Endodermal cell (in vitro differentiated cells): ENCODE measurements at regions not wholly inside any gene's neighbourhood (a gene's known extent, or its start where the extent isn't known, plus 50 kb on each side); places are given as distances from the start of the nearest gene placed in this dataset.
"Not testable (repeated sequence)": the region's sequence is repeated elsewhere in the genome, so short reads cannot be mapped to it uniquely, and the experiment has no call there.

Experiments
- DNase-seq: peaks from one replicate; pipeline ENCODE4 v3.0.0-alpha.2; 2017
- H3K27ac ChIP-seq: 2 replicates; pipeline ENCODE4 v1.5.1; 2013; ENCODE audit warnings: mild to moderate bottlenecking, low read depth, low read length, moderate library complexity
- H3K27me3 ChIP-seq: 2 replicates; pipeline ENCODE4 v1.6.1; 2013; ENCODE audit warnings: mild to moderate bottlenecking, low read length, moderate library complexity; ENCODE audit not compliant: insufficient read depth, control insufficient read depth, poor library complexity, severe bottlenecking
- H3K36me3 ChIP-seq: 2 replicates; pipeline ENCODE4 v1.7.0; 2013; ENCODE audit warnings: mild to moderate bottlenecking, low read length, moderate library complexity; ENCODE audit not compliant: control insufficient read depth, insufficient read depth
- H3K4me1 ChIP-seq: one replicate; pipeline ENCODE4 v1.7.0; 2013; ENCODE audit warnings: low read length; ENCODE audit not compliant: control insufficient read depth, insufficient read depth
- H3K4me3 ChIP-seq: 2 replicates; pipeline ENCODE4 v1.5.1; 2013; ENCODE audit warnings: mild to moderate bottlenecking, low read length, moderate library complexity
- H3K9ac ChIP-seq: 2 replicates; pipeline ENCODE4 v1.6.1; 2013; ENCODE audit warnings: mild to moderate bottlenecking, low read length, moderate library complexity; ENCODE audit not compliant: poor library complexity, severe bottlenecking; ENCODE audit errors: extremely low read depth
- H3K9me3 ChIP-seq: 2 replicates; pipeline ENCODE4 v1.6.1; 2013; ENCODE audit warnings: mild to moderate bottlenecking, low read length, moderate library complexity; ENCODE audit not compliant: control insufficient read depth
- H3K27ac Mint-ChIP-seq: 2 replicates; pipeline ENCODE4 v1.8.0; 2020; ENCODE audit warnings: mixed read lengths
- H3K27me3 Mint-ChIP-seq: 2 replicates; pipeline ENCODE4 v1.8.0; 2021; ENCODE audit warnings: mild to moderate bottlenecking, mixed read lengths; ENCODE audit not compliant: insufficient read depth
- H3K36me3 Mint-ChIP-seq: 2 replicates; pipeline ENCODE4 v1.8.0; 2020; ENCODE audit warnings: low read depth, mixed read lengths
- H3K4me1 Mint-ChIP-seq: 2 replicates; pipeline ENCODE4 v1.8.0; 2020; ENCODE audit warnings: mixed read lengths
- H3K4me3 Mint-ChIP-seq: 2 replicates; pipeline ENCODE4 v1.8.0; 2020; ENCODE audit warnings: mild to moderate bottlenecking, moderate library complexity, mixed read lengths
- H3K9me3 Mint-ChIP-seq: 2 replicates; pipeline ENCODE4 v1.8.0; 2020; ENCODE audit warnings: mild to moderate bottlenecking, mixed read lengths
- WGBS, 2 experiments: methylation state at CpG; one replicate each; pipeline versions ENCODE4 v1.1.5 to v1.1.7; 2013; ENCODE audit warnings: missing lambda C conversion rate in 2 of 2, mixed read lengths in 1 of 2; ENCODE audit not compliant: insufficient coverage in 1 of 2, insufficient read length in 1 of 2; 5-methylcytosine and 5-hydroxymethylcytosine counted together

DNA sequence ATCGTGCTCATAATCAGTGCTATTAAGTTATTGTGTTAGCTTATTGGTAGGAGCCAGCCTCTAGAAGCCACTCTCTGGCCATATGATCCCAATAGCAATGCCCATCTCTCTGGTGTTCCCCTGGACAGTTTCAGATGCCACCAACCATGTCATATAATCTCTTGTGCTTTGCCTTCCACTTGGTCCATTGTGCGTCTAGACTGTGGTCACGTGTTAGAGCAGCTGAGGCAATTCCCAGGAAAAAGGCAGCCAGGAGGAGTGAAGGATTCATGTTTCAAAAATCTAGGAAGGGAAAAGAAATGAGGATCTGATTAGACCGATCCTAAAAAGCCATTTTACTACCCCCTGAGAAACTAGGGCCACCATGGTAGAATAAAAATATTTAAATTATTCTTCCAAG lies 58.6 kb upstream of the AGAP9 start:
- H3K4me1 ChIP-seq, H3K4me1 Mint-ChIP-seq, H3K9ac ChIP-seq, H3K36me3 ChIP-seq, H3K27ac ChIP-seq, H3K27me3 ChIP-seq, H3K4me3 Mint-ChIP-seq, H3K9me3 Mint-ChIP-seq, H3K27ac Mint-ChIP-seq, H3K36me3 Mint-ChIP-seq, H3K9me3 ChIP-seq, DNase-seq, H3K27me3 Mint-ChIP-seq, H3K4me3 ChIP-seq: not testable (repeated sequence)
- 100% methylated on average over 1 of the region's 4 CpGs; no CpG with 5 or more reads in 1 of the 2 experiments for WGBS, 2 experiments

DNA sequence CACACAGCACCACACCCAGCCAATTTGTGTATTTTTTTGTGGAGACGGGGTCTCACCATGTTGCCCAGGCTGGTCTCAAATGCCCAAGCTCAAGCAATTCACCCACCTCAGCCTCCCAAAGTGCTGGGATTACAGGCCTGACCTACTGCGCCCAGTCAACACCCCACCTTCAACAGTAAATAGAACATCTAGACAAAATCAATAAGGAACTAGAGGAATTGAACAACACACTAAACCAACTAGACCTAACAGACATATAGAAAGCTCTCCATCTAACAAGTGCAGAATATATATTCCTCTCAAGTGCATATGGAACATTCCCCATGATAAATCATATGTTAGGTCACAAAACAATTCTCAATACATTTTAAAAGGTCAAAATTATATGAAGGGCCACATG lies 56.6 kb upstream of the AGAP9 start:
- not testable (repeated sequence) for DNase-seq, H3K27ac ChIP-seq, H3K4me3 Mint-ChIP-seq, H3K36me3 Mint-ChIP-seq, H3K9me3 ChIP-seq, H3K9me3 Mint-ChIP-seq, H3K27me3 Mint-ChIP-seq, H3K9ac ChIP-seq, H3K27me3 ChIP-seq, H3K4me3 ChIP-seq, H3K4me1 Mint-ChIP-seq, H3K27ac Mint-ChIP-seq, H3K36me3 ChIP-seq, H3K4me1 ChIP-seq
- 100% methylated on average over 1 of the region's 2 CpGs; no CpG with 5 or more reads in 1 of the 2 experiments for WGBS, 2 experiments

DNA sequence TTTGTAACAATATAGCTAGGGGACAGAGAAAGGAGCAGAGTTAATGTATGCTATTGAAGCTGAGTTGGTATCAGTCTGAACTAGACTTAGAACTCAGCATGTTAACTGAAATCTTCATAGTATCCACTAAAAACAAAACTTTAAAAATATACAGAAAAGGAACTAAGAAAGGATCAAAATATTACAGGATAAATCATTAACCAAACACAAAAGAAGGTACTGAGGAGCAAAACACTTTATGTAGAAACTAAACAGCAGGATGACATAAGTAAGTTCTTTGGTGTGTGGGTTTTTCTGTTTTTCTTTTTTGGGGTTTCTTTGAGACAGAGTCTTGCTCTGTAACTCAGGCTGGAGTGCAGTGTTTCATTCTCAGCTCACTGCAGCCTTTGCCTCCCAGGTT lies 55.1 kb upstream of the AGAP9 start:
- not testable (repeated sequence) for H3K9me3 Mint-ChIP-seq, H3K4me3 ChIP-seq, H3K4me1 ChIP-seq, H3K4me1 Mint-ChIP-seq, H3K36me3 ChIP-seq, H3K9ac ChIP-seq, H3K27ac Mint-ChIP-seq, H3K27me3 ChIP-seq, H3K27me3 Mint-ChIP-seq, H3K9me3 ChIP-seq, H3K27ac ChIP-seq, H3K36me3 Mint-ChIP-seq, H3K4me3 Mint-ChIP-seq, DNase-seq
